Transverse colon (tissue), 4 donors: ENCODE measurements at regions not wholly inside any gene's neighbourhood (a gene's known extent, or its start where the extent isn't known, plus 50 kb on each side); places are given as distances from the start of the nearest gene placed in this dataset.

Experiments used
- EP300 ChIP-seq: sonication (generic); formaldehyde crosslinking; IDR thresholded peaks from one replicate; pipeline ENCODE4 v1.6.1; 2017; ENCODE audit warnings: antibody characterized with exemption, low read depth
- POLR2A ChIP-seq: fragments of 450-650 bp; IDR thresholded peaks from one replicate; pipeline ENCODE4 v1.6.1; 2016; ENCODE audit warnings: antibody characterized with exemption, mild to moderate bottlenecking, moderate library complexity
- POLR2AphosphoS5 ChIP-seq, 3 donors: sonication (generic); formaldehyde crosslinking; IDR thresholded peaks; one replicate each; pipeline ENCODE4 v1.6.1; 2016; ENCODE audit warnings: antibody characterized with exemption in 3 of 3
- TF ChIP-seq, protein P1 (sequence below), 5 experiments: fragments of 200-600 bp in 3 of 5; fragments of 450-650 bp in 2 of 5; sonication (generic) in 3 of 5; IDR thresholded peaks; 1 replicate in 2 of 5; 2 replicates in 3 of 5; pipeline ENCODE4 v1.5.1; 2016 to 2017; ENCODE audit warnings: antibody characterized with exemption in 5 of 5, inconsistent platforms in 3 of 5, mild to moderate bottlenecking in 2 of 5, moderate library complexity in 1 of 5

DNA sequence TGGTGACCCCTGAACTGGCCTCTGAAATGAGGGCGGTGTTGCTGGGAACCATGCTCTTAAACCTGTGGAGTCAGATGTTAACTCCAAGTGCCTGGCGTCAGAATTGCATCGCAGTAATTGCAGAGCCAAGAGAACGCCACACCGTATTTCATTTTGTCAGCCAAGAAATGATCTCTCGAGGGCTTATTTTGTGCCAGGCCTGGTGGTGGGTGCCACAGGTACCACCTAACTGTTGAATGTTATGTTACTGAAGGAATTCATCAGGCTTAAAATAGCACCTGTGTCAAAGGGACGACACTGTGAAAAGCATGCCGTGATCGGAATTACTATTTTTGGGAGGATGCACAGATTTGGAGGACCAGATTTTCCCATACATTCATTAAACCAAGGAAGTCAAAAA, 51.9 kb upstream of the BAIAP2L1 start:
- TF ChIP-seq, protein P1, sequence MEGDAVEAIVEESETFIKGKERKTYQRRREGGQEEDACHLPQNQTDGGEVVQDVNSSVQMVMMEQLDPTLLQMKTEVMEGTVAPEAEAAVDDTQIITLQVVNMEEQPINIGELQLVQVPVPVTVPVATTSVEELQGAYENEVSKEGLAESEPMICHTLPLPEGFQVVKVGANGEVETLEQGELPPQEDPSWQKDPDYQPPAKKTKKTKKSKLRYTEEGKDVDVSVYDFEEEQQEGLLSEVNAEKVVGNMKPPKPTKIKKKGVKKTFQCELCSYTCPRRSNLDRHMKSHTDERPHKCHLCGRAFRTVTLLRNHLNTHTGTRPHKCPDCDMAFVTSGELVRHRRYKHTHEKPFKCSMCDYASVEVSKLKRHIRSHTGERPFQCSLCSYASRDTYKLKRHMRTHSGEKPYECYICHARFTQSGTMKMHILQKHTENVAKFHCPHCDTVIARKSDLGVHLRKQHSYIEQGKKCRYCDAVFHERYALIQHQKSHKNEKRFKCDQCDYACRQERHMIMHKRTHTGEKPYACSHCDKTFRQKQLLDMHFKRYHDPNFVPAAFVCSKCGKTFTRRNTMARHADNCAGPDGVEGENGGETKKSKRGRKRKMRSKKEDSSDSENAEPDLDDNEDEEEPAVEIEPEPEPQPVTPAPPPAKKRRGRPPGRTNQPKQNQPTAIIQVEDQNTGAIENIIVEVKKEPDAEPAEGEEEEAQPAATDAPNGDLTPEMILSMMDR (IDR thresholded peaks at IDR 0.05) = no peak
- TF ChIP-seq POLR2A = no peak
- no peak for TF ChIP-seq EP300
- no peak for TF ChIP-seq POLR2AphosphoS5 (IDR thresholded peaks at IDR 0.05)
